Lower lobe of right lung (tissue), 2 donors: ENCODE measurements at regions not wholly inside any gene's neighbourhood (a gene's known extent, or its start where the extent isn't known, plus 50 kb on each side); places are given as distances from the start of the nearest gene placed in this dataset.

Experiments used
- ATAC-seq, 2 donors: fragments of 200-7000 bp; cut with Tn5 transposase; one replicate each; pipeline ENCODE4 v1.9.1; 2020 to 2022; ENCODE audit warnings: mild to moderate bottlenecking in 2 of 2, moderate library complexity in 2 of 2
- DNase-seq: peaks from one replicate; pipeline ENCODE4 v3.0.0-alpha.2; 2020
- H3K27ac ChIP-seq: fragments of 200-600 bp; one replicate; pipeline ENCODE4 v1.8.0; 2022
- H3K27me3 ChIP-seq: fragments of 200-600 bp; one replicate; pipeline ENCODE4 v1.8.0; 2022; ENCODE audit warnings: low read depth
- H3K36me3 ChIP-seq: fragments of 200-600 bp; one replicate; pipeline ENCODE4 v1.8.0; 2022; ENCODE audit warnings: mild to moderate bottlenecking
- H3K4me1 ChIP-seq: fragments of 200-600 bp; one replicate; pipeline ENCODE4 v1.8.0; 2022
- H3K4me3 ChIP-seq: fragments of 200-600 bp; one replicate; pipeline ENCODE4 v1.8.0; 2022; ENCODE audit warnings: mild to moderate bottlenecking
- H3K9me3 ChIP-seq: fragments of 200-600 bp; one replicate; pipeline ENCODE4 v1.8.0; 2022
- intact Hi-C: fragments of 100-400 bp; cut with DNase I; formaldehyde crosslinking; loops from one replicate; pipeline ENCODE4 v1.11.0; 2022
- TF ChIP-seq, protein P1 (sequence below): fragments of 200-600 bp; IDR thresholded peaks from one replicate; pipeline ENCODE4 v1.8.0; 2022; ENCODE audit warnings: antibody characterized with exemption, mild to moderate bottlenecking
- donor health status: DM: no; HTN: yes; CAD: no; lungs with severe emphysema.

DNA sequence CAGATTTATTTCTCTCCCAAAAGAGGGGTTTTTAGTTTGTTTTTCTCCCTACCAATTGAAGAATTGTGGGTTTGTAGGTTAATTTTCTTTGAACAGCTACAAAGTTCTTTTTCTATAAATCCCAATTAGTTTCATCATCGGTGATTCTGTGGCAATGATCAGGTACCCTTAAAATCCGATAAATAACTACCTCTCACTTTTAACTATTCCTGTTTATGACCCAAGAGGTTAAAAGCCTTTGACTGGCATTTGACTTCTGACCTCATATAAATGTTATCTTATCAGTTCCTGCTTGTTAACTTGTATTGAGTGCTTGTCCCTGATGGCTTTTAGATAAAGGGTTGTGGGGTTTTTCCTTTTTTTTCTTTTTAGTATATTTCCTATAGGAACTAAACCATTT is 124.4 kb upstream of the TMEM161B start:
- no peak for ATAC-seq
- DNase-seq, result no peak
- no peaks in the 10 kb centered on the region for H3K4me1 ChIP-seq
- H3K4me3 ChIP-seq, result no peak overlapping the region
- no peaks in the 10 kb centered on the region for H3K36me3 ChIP-seq
- TF ChIP-seq, protein P1, sequence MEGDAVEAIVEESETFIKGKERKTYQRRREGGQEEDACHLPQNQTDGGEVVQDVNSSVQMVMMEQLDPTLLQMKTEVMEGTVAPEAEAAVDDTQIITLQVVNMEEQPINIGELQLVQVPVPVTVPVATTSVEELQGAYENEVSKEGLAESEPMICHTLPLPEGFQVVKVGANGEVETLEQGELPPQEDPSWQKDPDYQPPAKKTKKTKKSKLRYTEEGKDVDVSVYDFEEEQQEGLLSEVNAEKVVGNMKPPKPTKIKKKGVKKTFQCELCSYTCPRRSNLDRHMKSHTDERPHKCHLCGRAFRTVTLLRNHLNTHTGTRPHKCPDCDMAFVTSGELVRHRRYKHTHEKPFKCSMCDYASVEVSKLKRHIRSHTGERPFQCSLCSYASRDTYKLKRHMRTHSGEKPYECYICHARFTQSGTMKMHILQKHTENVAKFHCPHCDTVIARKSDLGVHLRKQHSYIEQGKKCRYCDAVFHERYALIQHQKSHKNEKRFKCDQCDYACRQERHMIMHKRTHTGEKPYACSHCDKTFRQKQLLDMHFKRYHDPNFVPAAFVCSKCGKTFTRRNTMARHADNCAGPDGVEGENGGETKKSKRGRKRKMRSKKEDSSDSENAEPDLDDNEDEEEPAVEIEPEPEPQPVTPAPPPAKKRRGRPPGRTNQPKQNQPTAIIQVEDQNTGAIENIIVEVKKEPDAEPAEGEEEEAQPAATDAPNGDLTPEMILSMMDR, result no peak
- intact Hi-C loops, result no loop called here
- H3K27ac ChIP-seq, result no peak overlapping the region
- no peaks in the 10 kb centered on the region for H3K27me3 ChIP-seq
- H3K9me3 ChIP-seq, result no peaks in the 10 kb centered on the region

DNA sequence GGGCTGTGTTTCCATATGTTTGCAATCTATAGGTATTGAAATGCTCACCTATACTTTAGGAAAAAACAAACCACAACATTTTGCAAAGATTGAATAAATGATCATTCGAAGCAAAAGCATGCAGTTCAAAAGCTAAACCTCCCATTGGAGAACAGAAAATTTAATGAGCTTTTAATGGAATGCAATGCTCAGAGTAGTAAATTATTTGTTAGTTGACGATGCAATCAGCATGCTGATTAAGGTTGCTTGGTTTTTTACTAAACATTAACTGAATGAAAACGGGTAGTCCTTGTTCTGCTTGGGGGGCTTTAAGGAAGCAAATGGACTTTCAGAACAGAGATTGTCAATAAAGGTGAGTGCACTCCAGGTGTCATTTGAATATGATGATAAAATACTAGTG is 123.3 kb upstream of the TMEM161B start:
- H3K36me3 ChIP-seq, result no peaks in the 10 kb centered on the region
- H3K4me1 ChIP-seq, result no peaks in the 10 kb centered on the region
- TF ChIP-seq, protein P1, result no peak
- H3K27me3 ChIP-seq, result no peaks in the 10 kb centered on the region
- ATAC-seq, result no peak
- no peak overlapping the region for H3K27ac ChIP-seq
- no peaks in the 10 kb centered on the region for H3K9me3 ChIP-seq
- intact Hi-C loops, result no loop called here
- DNase-seq, result no peak
- H3K4me3 ChIP-seq, result no peak overlapping the region

DNA sequence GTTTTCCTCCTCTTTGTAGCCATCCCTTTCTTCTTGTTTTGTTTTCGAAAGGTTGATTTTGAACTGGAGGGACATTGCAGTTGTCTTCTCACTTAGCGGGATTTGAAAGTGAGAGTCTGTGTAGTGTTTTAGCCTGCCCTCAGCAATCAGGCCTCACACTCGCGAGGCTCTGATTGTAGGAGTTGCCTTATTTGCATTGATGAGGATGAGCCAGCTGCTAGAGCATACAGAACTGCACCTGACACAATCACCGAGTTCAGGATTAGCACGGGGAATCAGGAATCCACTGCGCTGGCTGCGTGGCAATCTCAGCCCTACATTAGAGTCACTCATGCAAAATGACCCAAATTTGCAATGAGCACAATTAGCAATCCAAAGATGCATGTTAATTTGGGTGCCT is 122.5 kb upstream of the TMEM161B start:
- Histone ChIP-seq H3K27me3 (no peaks in the 10 kb centered on the region), H3K36me3 (no peaks in the 10 kb centered on the region), H3K4me1 (no peaks in the 10 kb centered on the region), H3K9me3 (no peaks in the 10 kb centered on the region), H3K27ac (no peak overlapping the region), H3K4me3 (no peak overlapping the region)
- no peak for DNase-seq
- TF ChIP-seq, protein P1, result no peak
- no peak for ATAC-seq
- intact Hi-C loops, result no loop called here

DNA sequence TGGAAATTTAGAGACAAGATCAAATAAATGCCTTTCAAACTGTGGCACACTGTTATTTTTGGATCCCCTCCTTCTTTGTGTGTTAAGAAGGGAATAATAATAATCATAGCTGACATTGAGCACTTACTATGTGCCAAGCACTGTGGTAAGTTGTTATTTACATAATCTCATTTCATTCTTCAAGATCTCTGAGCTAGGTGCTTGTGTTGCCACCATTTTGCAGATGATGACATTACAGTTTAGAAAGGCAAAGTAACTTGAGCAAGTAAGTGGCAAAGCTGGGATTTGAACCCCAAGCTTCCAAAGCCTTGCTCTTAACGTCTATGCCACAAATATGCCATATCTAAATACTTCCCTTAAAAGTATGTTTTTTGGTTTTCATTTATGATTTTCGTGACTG is 121.8 kb upstream of the TMEM161B start:
- Histone ChIP-seq H3K36me3 (no peaks in the 10 kb centered on the region), H3K4me3 (no peak overlapping the region), H3K27me3 (no peaks in the 10 kb centered on the region), H3K9me3 (no peaks in the 10 kb centered on the region), H3K4me1 (no peaks in the 10 kb centered on the region), H3K27ac (no peak overlapping the region)
- intact Hi-C loops, result no loop called here
- DNase-seq (no peak), ATAC-seq (no peak)
- TF ChIP-seq, protein P1, result no peak

DNA sequence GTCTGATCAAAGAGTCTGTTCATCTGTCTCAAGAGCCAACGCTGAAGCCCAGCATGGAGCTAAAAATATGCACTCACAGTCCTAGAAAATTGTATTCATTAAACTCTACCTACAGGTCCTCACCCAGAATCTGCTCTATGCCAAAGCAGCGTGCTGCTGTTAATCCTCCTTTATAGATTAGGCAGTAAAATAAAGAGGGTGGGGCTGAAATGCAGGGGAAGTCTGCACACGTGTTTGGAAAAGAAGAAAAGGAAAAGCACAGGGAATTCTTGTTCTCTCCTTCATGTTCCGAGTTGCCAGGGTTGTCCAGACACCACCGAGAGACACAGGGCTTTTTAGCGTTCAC is 121.4 kb upstream of the TMEM161B start:
- H3K36me3 ChIP-seq, result no peaks in the 10 kb centered on the region
- ATAC-seq, result no peak
- no peaks in the 10 kb centered on the region for H3K9me3 ChIP-seq
- intact Hi-C loops, result no loop called here
- TF ChIP-seq, protein P1, result no peak
- DNase-seq, result no peak
- H3K4me1 ChIP-seq, result no peaks in the 10 kb centered on the region
- H3K27me3 ChIP-seq, result no peaks in the 10 kb centered on the region
- H3K27ac ChIP-seq, result no peak overlapping the region
- H3K4me3 ChIP-seq, result no peak overlapping the region
